ENCODE measurements at regions not wholly inside any gene's neighbourhood (a gene's known extent, or its start where the extent isn't known, plus 50 kb on each side); places are given as distances from the start of the nearest gene placed in this dataset.

DNA sequence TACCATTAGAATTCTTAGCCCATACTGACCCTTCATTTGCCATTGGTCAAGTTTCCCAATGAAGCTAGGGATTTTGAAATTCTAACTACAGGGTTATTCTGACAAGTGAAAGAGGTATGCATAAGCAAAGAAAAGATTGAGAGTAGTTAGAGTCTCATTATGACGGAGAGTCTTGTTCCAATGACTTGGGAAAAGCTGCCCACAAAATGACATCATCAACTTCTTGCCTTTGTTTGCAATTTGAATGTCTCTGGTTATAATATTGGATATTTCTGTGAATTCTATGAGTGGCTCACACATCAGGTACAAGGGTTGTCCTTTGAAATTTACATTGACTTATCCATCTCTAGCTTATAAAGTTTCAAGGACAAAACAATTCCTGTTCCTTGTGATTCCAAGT lies 772.2 kb downstream of the TRIB2 start:
- TF ChIP-seq POLR2AphosphoS5 (IDR thresholded peaks at IDR 0.05; ENCODE audit: low read depth, low read length) (no peak), EP300 (IDR thresholded peaks at IDR 0.05; ENCODE audit: borderline replicate concordance in 1 of 2, low read depth in 2 of 2, low read length in 2 of 2) (no peak), RAD21 (IDR thresholded peaks at IDR 0.05 in 1 of 2, conservative IDR thresholded peaks at IDR 0.05 in 1 of 2; ENCODE audit: low read depth in 2 of 2, low read length in 2 of 2) (no peak), POLR2A (IDR thresholded peaks at IDR 0.05; ENCODE audit: control extremely low read depth in 1 of 2, low read depth in 2 of 2, low read length in 2 of 2) (no peak), SIX5 (IDR thresholded peaks at IDR 0.05; ENCODE audit: low read depth, low read length) (no peak), KDM5A (IDR thresholded peaks at IDR 0.05; ENCODE audit: low read length) (no peak), TBP (IDR thresholded peaks at IDR 0.05; ENCODE audit: low read depth, low read length) (no peak), SP1 (IDR thresholded peaks at IDR 0.05; ENCODE audit: low read depth, low read length) (no peak), FOSL1 (IDR thresholded peaks at IDR 0.05; ENCODE audit: insufficient read depth, low read depth, low read length) (no peak)
- TF ChIP-seq, protein P1, sequence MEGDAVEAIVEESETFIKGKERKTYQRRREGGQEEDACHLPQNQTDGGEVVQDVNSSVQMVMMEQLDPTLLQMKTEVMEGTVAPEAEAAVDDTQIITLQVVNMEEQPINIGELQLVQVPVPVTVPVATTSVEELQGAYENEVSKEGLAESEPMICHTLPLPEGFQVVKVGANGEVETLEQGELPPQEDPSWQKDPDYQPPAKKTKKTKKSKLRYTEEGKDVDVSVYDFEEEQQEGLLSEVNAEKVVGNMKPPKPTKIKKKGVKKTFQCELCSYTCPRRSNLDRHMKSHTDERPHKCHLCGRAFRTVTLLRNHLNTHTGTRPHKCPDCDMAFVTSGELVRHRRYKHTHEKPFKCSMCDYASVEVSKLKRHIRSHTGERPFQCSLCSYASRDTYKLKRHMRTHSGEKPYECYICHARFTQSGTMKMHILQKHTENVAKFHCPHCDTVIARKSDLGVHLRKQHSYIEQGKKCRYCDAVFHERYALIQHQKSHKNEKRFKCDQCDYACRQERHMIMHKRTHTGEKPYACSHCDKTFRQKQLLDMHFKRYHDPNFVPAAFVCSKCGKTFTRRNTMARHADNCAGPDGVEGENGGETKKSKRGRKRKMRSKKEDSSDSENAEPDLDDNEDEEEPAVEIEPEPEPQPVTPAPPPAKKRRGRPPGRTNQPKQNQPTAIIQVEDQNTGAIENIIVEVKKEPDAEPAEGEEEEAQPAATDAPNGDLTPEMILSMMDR (IDR thresholded peaks at IDR 0.05; ENCODE audit: control extremely low read depth in 1 of 3, insufficient read depth in 1 of 3, low read depth in 1 of 3, low read length in 3 of 3), result no peak

Data from H1 (cell line).